BLaER1 treated with 17β-estradiol and CSF1 and Interleukin-3, amounts not matched to agents 10 nM and 100 nM (cell line): ENCODE measurements at regions not wholly inside any gene's neighbourhood (a gene's known extent, or its start where the extent isn't known, plus 50 kb on each side); places are given as distances from the start of the nearest gene placed in this dataset.
"Not testable (repeated sequence)": the region's sequence is repeated elsewhere in the genome, so short reads cannot be mapped to it uniquely, and the experiment has no call there.

ENCODE experiments used
- H3K27ac ChIP-seq, 11 experiments: shearing (Covaris generic); formaldehyde crosslinking; 2 replicates each; pipeline ENCODE4 v1.8.1; 2022
- H3K27me3 ChIP-seq, 11 experiments: shearing (Covaris generic); formaldehyde crosslinking; 2 replicates each; pipeline ENCODE4 v1.8.1; 2022
- H3K36me3 ChIP-seq, 11 experiments: shearing (Covaris generic); formaldehyde crosslinking; 2 replicates each; pipeline ENCODE4 v1.8.1; 2022
- H3K4me1 ChIP-seq, 10 experiments: shearing (Covaris generic); formaldehyde crosslinking; 2 replicates each; pipeline ENCODE4 v1.8.1; 2022
- H3K4me2 ChIP-seq, 11 experiments: shearing (Covaris generic); formaldehyde crosslinking; 2 replicates each; pipeline ENCODE4 v1.8.1; 2022
- H3K4me3 ChIP-seq, 10 experiments: shearing (Covaris generic); formaldehyde crosslinking; 2 replicates each; pipeline ENCODE4 v1.8.1; 2022
- H3K9ac ChIP-seq, 11 experiments: shearing (Covaris generic); formaldehyde crosslinking; 2 replicates each; pipeline ENCODE4 v1.8.1; 2022
- H3K9me3 ChIP-seq, 11 experiments: shearing (Covaris generic); formaldehyde crosslinking; replicated peaks in 1 of 11; 2 replicates each; pipeline ENCODE4 v1.8.1; 2022
- H4K20me1 ChIP-seq, 11 experiments: shearing (Covaris generic); formaldehyde crosslinking; 2 replicates each; pipeline ENCODE4 v1.8.1; 2022
- Cebpa-rat ChIP-seq, 11 experiments: shearing (Covaris generic); IDR thresholded peaks; 2 replicates each; pipeline ENCODE4 v1.8.1; 2022

DNA sequence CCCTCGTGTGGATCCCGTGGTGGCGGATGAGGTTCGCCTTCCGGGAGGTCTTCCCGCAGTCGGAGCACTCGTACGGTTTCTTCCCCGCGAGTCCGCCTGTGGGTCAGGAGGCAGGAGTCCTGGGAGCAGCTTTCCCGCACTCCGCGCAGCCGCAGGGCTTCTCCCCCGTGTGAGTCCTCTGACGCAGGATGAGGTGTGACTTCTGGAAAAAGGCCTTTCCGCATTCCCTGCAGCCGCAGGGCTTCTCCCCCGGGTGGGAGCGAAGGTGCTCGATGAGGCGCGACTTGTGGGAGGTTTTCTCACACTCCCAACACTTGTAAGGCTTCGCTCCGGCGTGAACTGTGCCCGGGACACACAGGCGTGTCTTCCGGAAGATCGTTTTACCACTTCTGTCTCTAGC is 68.8 kb upstream of the WIPI2 start:
- H3K9me3 ChIP-seq, H3K4me2 ChIP-seq, H3K9ac ChIP-seq, H3K36me3 ChIP-seq, H4K20me1 ChIP-seq, H3K27ac ChIP-seq, H3K4me3 ChIP-seq, H3K27me3 ChIP-seq, H3K4me1 ChIP-seq: not testable (repeated sequence)

DNA sequence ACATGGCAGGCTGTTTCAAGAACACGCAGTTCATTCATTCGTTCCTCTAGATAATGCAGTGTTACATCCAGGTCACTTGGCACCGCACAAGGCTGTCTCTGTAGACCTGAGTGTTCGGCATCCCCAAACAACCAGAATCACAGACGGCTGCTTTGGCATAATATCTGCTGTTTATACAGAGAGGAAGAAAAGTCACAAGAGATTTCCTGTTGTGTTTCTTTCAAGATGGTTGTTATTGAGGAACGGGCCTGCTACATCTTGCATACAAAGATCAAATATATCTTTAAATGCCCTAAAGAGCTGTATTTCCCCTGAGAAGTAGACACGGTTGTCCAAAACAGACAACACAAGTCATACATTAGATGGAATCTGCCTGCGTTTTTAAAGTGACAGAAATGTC is 58.8 kb upstream of the WIPI2 start:
- H3K9me3 ChIP-seq, H3K27ac ChIP-seq, H3K27me3 ChIP-seq, H3K9ac ChIP-seq, H3K4me3 ChIP-seq, H4K20me1 ChIP-seq, H3K36me3 ChIP-seq: not testable (repeated sequence)
- peak overlapping the region in 8 of 11 experiments; percentile 37 to 71 (median 56); a peak in 6 of 22 replicates for H3K4me2 ChIP-seq
- H3K4me1 ChIP-seq: peaks cover 0 to 32% (median 26%) of the 10 kb centered on the region in 10 experiments; a peak in 16 of 20 replicates

DNA sequence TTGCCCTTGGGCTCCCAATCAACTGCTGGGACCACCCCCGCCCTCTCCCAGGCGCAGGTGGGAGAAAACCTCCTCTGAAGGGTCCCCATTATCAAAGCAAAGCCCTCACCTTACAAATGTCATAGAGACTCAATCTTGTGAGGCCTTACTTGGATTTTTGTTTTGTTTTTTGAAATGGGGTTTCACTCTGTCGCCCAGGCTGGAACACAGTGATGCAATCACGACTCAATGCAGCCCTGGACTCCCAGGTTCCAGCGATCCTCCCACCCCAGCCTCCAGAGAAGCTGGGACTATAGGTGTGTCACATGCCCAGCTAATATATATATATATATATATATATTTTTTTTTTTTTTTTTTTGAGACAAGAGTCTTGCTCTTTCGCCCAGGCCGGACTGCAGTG is 57.5 kb upstream of the WIPI2 start:
- Histone ChIP-seq H3K4me2 (no peak overlapping the region), H3K36me3 (no peaks in the 10 kb centered on the region), H4K20me1 (no peaks in the 10 kb centered on the region), H3K9ac (no peak overlapping the region), H3K4me3 (no peak overlapping the region), H3K27ac (no peak overlapping the region), H3K9me3 (no peaks in the 10 kb centered on the region), H3K27me3 (no peaks in the 10 kb centered on the region), H3K4me1 (peaks cover 0 to 32% (median 26%) of the 10 kb centered on the region in 10 experiments; a peak in 16 of 20 replicates)
- no peak for TF ChIP-seq Cebpa-rat (IDR thresholded peaks at IDR 0.05)

DNA sequence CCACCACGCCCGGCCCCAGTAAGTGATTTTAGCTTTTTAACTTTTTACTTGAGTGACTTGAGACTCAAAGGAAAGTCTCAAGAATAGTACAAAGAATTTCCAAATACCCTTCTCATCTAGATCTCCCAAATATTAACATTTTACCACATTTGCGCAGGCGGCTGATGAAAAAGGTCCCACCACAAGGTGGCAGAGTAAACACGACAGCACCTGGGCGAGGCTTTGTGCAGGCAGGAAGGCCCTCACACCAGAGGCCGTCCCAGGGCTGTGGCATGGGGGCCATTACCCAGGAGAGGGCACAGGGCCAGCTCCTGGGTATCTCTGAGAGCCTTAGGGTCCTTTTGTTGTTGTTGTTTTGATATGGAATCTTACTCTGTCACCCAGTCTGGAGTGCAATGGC is 50.0 kb upstream of the WIPI2 start:
- Histone ChIP-seq H3K4me1 (peaks cover 7 to 29% (median 21%) of the 10 kb centered on the region in 10 experiments; a peak in 17 of 20 replicates), H3K4me2 (no peak overlapping the region), H3K27ac (no peak overlapping the region), H4K20me1 (no peaks in the 10 kb centered on the region), H3K9me3 (no peaks in the 10 kb centered on the region), H3K36me3 (no peaks in the 10 kb centered on the region), H3K9ac (no peak overlapping the region), H3K27me3 (no peaks in the 10 kb centered on the region; a peak in 1 of 22 replicates), H3K4me3 (no peak overlapping the region)
- no peak for TF ChIP-seq Cebpa-rat (IDR thresholded peaks at IDR 0.05)
